GM21723 (cell line): ENCODE measurements at regions not wholly inside any gene's neighbourhood (a gene's known extent, or its start where the extent isn't known, plus 50 kb on each side); places are given as distances from the start of the nearest gene placed in this dataset.
"Not testable (repeated sequence)": the region's sequence is repeated elsewhere in the genome, so short reads cannot be mapped to it uniquely, and the experiment has no call there.

Source experiments
- ATAC-seq: cut with Tn5 transposase; IDR thresholded peaks from one replicate; pipeline ENCODE4 v1.9.1; 2021; ENCODE audit warnings: mild to moderate bottlenecking, moderate library complexity; ENCODE audit not compliant: unreplicated experiment

DNA sequence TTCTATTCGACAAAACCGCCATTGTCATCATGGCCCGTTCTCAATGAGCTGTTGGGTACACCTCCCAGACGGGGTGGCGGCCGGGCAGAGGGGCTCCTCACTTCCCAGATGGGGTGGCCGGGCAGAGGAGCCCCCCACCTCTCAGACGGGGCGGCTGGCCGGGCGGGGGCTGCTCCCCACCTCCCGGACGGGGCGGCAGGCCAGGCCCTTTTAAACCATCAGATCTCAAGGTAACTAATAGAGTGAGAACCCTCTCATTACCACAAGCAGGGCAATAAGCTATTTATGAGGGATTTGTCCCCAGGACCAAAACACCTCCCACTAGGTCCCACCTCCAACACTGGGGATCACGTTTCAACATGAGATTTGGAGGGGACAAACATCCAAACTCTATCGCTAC, 571.5 kb downstream of the INSC start:
- not testable (repeated sequence) for ATAC-seq

DNA sequence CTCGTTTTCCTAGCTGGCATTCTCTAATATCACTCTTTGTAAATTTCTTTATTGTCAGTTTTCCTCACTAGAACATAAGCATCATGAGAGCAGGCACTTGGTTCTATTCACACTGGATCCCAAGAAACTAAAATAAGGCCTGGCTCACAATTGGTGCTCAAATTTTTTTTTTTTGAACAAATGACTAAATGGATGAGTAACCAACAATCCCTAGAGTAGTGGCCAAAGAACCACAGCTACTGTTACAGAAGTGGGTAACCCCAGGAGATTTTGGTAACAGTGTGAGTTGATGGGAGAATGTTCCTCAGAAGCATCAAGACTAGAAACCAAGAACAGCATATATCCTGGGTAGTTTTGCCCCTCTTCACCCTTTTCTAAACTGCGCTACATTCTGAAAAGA, 572.6 kb downstream of the INSC start:
- no peak for ATAC-seq

DNA sequence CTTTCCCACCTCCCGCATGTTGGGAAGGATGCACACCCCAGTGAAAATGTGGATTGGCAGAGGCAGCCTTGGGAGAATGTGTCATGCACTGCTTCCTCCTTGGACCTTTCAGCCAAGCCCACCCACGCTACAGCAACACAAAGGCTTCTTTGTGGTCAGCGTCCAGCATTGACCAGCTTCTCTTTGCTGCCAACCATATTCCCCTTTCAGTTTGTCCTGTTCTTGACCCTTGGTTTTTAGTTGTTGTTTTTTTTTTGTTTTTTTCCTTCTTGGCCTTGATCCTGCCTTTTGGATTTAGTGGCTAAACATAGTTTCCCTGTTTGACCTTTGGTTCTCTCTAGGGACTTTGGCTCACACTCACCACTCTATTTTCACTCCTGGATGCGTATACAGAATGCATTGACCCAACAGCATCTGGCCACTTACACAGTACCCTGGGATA, 573.6 kb downstream of the INSC start:
- ATAC-seq: no peak

DNA sequence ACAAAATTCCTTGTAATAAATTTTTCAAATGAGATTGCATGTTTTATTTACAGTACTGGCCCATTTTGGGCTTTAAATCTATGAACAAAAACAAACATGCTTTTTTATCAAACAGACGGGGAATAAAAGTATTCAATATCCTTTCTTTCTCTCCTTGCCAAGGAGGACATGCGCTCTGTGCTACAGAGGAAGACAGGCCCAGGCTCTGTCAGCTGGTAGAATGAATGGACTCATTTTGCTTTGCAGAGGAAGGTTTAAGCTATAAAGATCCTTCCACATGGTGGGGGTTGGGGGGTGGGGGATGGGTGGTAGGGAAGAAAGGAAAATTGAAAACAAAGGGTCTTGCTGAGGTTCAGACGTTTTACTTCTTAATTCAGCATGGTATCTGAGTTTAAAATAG, 575.6 kb downstream of the INSC start:
- no peak for ATAC-seq

DNA sequence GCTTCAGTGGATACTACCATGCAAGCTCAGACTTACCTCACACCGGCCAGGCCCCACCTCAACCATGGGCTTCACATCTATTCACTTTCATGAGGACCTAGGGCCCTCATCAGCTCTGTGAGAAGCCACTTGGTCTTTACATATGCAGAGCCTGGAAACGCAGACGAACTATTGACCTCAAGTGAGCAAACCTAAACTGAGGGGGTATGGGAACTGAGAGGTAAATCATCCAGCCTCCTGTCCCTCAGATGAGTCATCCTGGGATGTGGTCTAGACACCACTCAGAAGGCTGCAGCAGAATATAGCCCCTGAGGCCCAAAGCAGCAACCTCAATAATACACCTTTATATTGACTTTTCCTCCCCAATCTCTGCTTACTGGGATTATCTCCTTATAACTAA, 578.0 kb downstream of the INSC start:
- no peak for ATAC-seq

DNA sequence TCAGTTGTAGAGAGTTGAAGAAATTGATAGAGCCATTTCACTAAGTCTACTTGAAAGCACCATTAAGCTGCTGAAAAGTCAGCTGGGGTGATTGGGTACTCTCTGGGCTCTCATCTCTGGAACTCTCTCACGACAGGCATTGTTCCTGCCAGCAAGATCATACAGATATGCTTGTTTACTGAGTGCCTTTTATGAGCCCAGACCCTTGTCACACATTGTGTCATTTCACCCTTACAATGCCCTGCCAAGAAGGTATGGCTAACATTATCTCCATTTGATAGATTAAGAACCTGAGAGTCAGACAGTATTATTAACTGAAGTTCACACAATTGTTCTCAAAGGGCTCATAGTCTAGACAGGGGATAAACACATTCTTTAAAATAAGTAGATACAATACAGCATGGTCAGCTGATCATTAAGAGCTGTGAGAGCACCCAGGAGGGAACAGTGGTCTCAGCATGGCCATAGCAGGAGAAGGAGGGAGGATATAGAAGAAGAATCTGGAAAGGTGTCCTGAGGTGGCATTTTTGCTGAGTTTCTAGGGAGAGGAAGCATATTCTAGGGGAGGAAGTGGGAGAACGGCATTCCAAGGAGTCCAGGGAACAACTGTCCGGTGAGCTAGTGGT, 580.5 kb downstream of the INSC start:
- no peak for ATAC-seq

DNA sequence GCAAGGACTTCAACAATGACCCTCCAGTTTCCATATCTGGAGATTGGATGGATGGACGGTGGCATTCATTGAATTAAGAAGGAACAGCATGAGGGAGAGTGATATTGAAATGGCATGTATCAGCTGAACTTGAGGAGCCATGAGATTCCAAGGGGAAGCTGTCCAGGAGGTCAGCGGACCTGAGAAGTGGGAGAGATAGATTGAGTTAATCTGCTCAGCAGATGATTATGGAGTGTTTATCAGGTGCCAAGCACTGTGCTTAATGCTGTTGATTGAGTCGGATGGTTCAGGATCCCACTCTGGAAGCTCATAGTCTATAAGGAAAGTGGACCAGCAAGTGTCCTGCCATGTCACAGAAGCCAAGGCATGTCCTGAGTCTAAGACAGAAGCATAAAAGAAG, 581.3 kb downstream of the INSC start:
- no peak for ATAC-seq

DNA sequence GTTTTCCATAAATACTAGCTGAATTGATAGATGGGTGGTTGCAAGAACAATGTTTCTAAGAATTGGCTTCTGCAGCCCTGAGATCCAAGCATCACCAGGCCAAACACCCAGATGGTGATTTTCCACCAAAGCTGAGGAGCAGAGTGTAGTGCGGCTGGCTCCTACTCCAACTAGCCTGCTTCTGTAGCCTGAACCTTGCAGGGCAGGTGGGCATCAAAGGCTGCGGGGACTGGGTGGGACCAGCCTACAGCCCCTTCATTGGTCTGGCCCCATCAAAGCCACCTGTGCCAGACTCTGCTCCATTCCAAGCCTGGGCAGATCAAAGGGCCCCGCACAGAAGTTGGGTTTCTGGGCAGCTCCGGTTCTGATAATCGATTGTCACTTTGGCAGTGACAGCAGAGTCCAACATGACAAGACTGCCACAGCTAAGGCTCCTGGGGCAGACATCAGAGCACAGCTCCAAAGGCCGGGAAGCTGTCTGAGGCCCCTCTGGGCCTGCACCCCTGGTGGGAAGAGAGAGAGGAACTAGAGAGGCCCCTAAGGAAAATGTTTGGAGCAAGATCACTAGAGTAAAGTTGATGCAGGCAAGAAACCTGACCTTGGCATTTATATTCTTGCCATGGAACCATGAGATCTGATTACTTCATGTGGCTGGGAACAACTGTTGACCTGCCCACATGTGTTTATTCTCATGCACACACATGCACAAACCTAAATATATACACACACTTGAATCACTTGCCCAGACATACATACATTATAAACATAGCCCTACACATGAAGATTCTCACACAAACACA, 582.9 kb downstream of the INSC start:
- no peak for ATAC-seq

DNA sequence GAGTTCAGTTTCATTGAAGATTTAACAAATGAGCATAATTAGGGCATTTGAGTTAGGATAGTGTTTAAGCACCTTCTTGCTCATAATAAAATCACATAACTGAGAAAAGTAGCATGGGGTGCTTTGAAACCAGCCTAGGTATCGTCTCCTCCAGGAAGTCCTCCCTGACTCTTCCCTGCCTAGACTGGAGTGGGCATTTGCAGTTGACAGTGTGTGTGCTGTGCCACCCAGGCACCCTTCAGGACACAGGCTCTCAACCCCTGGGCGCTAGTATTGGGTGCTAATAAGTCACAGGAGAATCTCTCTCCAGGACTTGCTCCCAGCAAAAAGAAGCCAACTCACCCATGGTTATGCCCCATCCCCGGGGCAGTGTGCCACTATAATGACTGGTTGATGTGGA, 584.1 kb downstream of the INSC start:
- no peak for ATAC-seq

DNA sequence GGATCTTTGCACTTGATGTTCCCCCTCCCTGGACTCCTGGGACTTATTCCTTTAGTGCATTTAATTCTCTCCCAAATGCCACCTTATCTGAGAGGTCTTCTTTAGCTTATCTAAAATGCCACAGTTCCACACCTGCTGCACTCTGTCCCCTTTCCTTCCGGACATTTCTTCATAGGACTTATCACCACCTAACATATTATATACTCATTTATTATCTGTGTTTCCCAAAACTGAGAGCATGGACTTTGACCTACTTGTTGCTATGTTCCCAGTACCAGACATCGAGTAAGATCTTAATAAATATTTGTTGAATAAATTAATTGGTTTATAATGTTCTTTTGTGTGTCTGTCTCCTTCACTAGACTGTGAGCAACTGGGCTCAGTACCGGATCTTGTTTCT, 585.3 kb downstream of the INSC start:
- ATAC-seq: no peak

DNA sequence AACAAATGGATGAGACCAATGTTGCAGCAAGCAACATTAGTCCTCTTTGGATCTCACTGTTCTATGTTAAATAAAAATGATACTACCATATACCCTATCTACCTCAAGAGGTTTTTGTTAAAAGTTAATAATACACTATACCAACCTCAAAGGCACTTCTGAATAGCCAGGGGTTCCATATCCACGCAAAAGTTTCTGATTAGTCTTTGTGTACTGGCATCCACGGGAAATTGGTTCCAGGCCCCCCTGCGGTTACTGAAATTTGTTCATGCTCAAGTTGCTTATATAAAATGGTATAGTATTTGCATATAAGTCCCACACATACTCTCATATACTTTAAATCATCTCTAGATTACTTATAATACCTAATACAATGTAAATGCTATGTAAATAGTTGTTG, 585.7 kb downstream of the INSC start:
- ATAC-seq: no peak

DNA sequence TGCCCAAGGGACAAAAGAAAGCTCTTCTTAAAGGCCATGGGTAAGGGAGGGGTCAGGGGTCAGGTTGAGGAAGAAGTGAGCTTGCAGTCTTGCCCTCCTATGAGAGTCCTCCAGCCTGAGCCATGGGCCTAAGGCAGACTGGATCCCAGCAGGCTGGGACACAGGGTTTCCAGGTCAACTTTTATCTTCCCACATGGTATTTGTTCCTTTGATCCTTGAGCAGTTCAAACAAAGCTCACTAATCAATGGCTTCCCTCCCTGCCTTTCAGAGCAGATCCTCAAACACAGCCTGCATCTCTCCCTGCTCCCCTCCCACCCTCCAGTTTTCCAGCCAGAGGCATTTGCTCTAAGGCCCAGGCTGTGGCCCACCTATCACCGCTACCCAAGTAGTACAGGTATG, 589.3 kb downstream of the INSC start:
- ATAC-seq: no peak

DNA sequence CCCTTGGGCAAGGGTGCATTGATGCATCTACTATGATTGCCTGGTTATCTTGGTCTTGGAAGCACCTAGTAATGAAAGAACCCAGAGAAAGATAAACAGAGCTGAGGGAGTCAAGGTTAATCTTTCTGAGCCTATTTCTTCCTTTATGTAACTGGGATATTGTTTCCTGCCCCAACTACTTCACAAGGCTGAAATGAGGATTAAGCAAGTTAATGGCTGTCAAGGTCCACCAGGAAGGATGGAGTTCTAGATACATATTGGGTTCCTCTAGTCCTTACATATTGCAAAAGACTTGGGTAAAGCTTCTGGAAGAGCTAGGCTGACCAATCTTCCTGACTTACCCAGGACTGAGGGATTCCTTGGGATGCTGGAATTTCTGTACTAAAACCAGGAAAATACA, 589.8 kb downstream of the INSC start:
- ATAC-seq: no peak

DNA sequence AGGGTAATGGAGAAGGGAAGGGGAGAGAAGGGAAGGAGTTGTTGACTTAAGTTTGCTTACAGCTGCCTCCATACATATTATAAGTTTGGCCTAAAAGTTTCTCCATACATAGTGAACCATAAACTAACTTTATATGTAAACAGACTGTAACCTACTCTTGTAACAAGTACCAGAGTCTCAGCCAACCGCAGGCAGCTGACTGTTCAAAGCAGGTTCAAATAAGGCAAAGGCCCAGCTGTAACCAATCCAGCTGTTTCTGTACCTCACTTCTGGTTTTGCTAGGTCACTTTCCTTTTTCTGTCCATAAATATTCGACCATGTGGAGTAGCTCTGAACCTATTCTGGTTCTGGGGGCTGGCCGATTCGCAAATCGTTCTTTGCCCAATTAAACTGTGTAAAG, 591.2 kb downstream of the INSC start:
- no peak for ATAC-seq

DNA sequence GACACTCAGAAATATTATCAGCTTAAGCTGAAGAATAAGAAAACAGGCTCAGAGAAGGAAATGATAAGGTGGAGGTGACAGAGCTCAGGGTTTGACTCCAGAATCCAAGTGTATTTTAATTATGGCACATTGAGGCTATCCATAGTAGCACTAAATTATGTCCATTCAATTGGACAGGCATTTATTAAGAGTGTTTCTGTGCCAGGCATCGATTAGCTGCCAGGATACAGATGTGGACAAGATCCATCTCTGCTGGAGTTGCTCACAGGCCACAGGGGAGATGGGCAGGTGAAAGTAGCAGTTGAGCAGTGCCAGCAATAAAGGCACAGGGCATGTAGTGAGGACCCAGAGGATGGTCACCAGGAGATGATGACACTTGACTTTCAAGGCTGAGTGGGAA, 592.5 kb downstream of the INSC start:
- no peak for ATAC-seq

DNA sequence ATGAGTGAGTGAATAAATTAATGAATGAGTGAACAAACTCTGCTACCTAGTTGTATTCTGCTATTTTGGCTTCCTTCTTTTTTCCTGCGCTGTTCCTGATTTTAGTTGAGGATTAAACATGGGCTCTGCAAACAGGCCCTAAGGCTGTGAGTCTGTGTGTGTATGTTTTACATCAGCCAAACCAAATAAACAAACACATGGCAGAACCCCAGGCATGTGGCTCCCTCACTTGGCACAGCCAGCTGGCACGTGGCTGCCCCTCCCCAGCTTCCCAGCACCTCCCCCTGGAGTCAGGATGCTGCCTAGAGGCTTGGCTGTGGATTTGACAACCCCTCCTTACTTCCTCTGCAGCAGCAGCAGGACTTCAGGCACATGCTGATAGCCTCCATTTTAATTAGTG, 593.2 kb downstream of the INSC start:
- no peak for ATAC-seq

DNA sequence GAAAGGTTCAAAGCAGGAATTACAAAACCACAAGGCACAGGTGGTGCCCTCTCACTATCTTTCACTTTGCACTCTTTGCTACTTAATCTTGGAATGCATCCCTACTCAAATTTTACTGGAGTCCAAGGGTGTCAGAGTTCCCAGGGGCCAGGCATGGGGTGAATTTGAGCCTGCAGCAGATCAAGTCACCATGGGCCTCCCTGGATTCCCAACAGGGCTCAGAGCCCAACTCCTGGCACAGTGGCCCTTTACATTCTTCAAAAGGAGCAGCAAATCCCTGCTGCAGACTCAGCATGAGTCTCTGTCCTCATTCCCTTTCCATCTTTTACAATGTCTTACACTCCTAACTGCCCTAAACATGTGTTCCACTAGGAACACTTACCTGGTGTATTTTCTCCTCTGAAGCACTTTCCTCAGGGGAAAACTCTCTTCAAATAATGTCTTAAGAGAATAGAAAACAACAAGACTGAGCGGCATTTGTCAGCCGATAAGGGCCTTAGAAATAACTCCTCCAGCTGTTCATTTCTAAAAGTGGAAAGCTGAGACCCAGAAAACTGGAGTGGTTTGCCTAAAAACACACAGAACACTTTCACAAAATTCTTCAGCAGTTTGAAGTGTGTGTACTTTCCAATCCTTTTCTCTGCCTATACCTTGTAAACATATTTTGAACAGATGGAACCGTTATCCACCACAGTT, 596.0 kb downstream of the INSC start:
- no peak for ATAC-seq

DNA sequence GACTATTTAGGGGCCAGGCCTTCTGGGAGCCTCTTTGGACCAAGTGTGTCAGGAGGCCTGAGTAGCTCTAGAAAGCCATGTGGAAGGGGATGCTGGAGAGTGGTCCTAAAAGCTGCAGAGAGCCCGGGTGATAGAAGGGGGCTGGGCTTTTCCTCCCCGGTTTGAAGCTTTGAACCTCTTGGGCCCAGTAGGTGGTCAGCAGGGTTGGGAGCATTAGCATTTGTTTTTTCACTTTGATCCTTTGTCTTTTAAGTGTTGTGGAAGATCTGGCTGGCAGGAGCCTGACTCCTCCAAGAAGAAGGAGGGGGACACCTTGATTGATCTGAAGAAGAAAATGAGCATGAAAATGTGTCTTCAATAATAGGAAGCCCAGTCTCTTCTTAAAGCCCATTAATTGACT, 596.6 kb downstream of the INSC start:
- ATAC-seq: no peak

DNA sequence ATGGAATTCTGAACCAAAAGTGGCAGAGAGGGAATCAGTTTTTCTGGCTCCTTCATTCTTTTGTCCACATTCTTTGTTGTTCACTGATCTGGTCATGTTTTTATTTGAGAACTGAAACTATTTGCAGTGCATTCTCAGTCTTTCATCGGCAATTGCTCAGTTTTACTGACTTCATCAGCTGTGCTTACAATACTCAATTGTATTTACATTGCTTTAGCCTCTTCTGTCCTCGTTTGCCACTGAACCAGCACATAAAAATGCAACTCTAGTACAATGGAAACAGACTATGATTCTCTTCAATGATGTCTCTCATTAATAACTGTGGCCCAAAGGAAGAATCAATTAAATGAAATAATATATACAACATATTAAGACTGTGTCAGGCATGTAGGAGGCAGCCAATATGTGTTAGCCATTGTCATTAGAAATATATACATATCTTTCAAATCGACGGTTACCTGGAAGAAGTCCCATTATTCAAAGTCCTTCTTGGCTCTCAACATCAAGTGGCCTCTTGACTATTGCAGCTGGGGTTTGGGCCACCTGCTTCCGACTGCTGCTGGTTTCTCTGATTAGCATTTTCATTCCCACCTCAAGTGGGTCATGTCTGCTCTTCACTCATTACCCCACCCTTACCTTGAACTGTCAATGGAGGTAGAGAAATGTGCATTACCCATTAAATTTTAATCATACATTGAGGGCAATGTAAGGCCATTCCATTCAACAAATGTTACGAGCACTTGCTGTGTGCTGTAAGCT, 600.1 kb downstream of the INSC start:
- ATAC-seq: no peak

DNA sequence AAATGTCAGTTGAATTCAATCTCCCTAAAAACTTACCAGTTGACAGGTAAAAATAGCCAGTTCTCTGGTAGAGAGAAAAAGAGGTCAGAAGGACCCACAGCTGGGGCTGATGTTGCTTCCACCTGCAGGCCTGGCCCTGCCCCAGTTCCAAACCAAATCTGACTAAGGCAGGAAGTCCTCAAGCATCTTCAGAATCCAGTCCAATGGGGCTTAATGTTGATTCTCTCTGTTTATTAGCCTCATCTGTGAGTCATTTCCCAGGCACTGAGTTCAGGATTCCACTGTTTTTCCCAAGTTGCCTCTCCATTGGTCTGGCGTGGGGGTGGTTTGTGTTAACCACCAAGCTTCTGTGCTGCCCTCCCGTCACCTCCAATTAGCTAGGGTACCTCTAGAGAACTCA, 601.8 kb downstream of the INSC start:
- ATAC-seq: no peak

DNA sequence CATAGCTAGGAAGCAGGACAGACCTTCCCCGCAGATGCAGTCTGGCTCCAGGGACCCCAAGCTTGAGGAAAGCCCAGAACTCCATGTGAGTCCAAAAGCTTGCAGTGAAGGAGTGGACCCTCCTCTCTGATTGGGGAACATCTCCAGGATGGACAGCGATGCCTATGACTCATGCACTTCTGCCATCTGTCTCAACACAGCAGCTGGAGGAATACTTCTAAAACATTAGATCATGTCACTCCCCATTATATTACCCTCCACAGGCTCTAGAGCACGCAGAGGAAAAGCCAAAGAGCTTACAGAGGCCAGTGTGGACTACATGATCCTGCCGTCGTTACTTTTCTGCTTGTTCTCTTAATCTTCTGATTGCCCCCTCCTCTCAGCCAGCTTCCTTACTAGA, 605.7 kb downstream of the INSC start:
- no peak for ATAC-seq
